Endothelial cell (in vitro differentiated cells): ENCODE measurements at regions not wholly inside any gene's neighbourhood (a gene's known extent, or its start where the extent isn't known, plus 50 kb on each side); places are given as distances from the start of the nearest gene placed in this dataset.

ENCODE experiments used
- DNase-seq: peaks from one replicate; pipeline ENCODE4 v3.0.0; 2021; ENCODE audit warnings: low spot score
- H3K27ac Mint-ChIP-seq: one replicate; pipeline ENCODE4 v1.8.0; 2021; ENCODE audit warnings: mixed read lengths, inconsistent platforms; ENCODE audit not compliant: unreplicated experiment
- H3K27me3 Mint-ChIP-seq: one replicate; pipeline ENCODE4 v1.8.0; 2021; ENCODE audit warnings: mild to moderate bottlenecking, moderate library complexity, mixed read lengths, inconsistent platforms; ENCODE audit not compliant: unreplicated experiment
- H3K36me3 Mint-ChIP-seq: one replicate; pipeline ENCODE4 v1.8.0; 2021; ENCODE audit warnings: mild to moderate bottlenecking, low read depth, mixed read lengths, inconsistent platforms; ENCODE audit not compliant: unreplicated experiment
- H3K4me1 Mint-ChIP-seq: one replicate; pipeline ENCODE4 v1.8.0; 2021; ENCODE audit warnings: mild to moderate bottlenecking, mixed read lengths, inconsistent platforms; ENCODE audit not compliant: unreplicated experiment
- H3K4me3 Mint-ChIP-seq: one replicate; pipeline ENCODE4 v1.8.0; 2021; ENCODE audit warnings: mild to moderate bottlenecking, mixed read lengths, inconsistent platforms; ENCODE audit not compliant: unreplicated experiment
- H3K9me3 Mint-ChIP-seq: one replicate; pipeline ENCODE4 v1.8.0; 2021; ENCODE audit warnings: mixed read lengths, inconsistent platforms; ENCODE audit not compliant: unreplicated experiment
- TF ChIP-seq, protein P1 (sequence below): fragments of 200-600 bp; sonication (generic); IDR thresholded peaks from one replicate; pipeline ENCODE4 v1.5.0; 2021; ENCODE audit warnings: antibody characterized with exemption; ENCODE audit not compliant: unreplicated experiment

DNA sequence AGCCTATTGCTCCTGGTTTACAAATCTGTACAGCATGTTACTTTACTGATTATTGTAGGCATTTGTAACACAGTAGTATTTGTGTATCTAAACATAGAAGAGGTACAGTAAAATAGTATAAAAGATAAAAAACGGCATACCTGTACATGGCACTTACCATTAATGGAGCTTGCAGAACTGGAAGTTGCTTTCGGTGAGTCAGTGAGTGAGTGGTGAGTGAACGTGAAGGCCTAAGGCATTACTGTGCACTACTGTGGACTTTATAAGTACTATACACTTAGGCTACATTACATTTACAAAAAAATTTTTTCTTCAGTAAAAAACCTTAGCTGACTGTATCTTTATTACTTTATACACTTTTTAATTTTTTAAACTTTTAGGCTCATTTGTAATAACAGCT is 90.9 kb downstream of the RAP2B start:
- H3K4me1 Mint-ChIP-seq: peaks cover 9% of the 10 kb centered on the region
- no peak overlapping the region for H3K27ac Mint-ChIP-seq
- no peaks in the 10 kb centered on the region for H3K27me3 Mint-ChIP-seq
- H3K36me3 Mint-ChIP-seq: no peaks in the 10 kb centered on the region
- H3K9me3 Mint-ChIP-seq: no peaks in the 10 kb centered on the region
- TF ChIP-seq, protein P1, sequence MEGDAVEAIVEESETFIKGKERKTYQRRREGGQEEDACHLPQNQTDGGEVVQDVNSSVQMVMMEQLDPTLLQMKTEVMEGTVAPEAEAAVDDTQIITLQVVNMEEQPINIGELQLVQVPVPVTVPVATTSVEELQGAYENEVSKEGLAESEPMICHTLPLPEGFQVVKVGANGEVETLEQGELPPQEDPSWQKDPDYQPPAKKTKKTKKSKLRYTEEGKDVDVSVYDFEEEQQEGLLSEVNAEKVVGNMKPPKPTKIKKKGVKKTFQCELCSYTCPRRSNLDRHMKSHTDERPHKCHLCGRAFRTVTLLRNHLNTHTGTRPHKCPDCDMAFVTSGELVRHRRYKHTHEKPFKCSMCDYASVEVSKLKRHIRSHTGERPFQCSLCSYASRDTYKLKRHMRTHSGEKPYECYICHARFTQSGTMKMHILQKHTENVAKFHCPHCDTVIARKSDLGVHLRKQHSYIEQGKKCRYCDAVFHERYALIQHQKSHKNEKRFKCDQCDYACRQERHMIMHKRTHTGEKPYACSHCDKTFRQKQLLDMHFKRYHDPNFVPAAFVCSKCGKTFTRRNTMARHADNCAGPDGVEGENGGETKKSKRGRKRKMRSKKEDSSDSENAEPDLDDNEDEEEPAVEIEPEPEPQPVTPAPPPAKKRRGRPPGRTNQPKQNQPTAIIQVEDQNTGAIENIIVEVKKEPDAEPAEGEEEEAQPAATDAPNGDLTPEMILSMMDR: no peak
- DNase-seq: no peak
- no peak overlapping the region for H3K4me3 Mint-ChIP-seq

DNA sequence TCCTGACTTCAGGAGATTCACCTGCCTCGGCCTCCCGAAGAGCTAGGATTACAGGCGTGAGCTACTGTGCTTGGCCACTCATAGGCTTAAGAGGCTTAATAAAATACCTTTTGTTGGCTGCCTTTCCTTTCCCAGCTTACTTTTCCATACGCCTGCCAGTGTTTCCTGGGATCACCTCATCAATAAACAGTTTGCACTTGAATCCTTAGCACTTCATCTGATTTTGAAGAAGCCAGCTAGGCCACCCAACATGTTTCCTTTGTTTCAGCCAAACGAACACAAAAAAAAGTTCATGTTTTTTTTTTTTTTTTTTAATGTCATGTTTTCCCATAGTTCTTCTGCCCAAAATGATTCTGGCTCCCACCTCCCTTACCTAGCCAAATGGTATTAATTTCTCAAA is 92.3 kb downstream of the RAP2B start:
- Mint-ChIP-seq H3K27me3 (no peaks in the 10 kb centered on the region), H3K27ac (no peak overlapping the region), H3K36me3 (no peaks in the 10 kb centered on the region), H3K4me3 (no peak overlapping the region), H3K9me3 (no peaks in the 10 kb centered on the region), H3K4me1 (peaks cover 9% of the 10 kb centered on the region)
- DNase-seq: no peak
- TF ChIP-seq, protein P1: no peak

DNA sequence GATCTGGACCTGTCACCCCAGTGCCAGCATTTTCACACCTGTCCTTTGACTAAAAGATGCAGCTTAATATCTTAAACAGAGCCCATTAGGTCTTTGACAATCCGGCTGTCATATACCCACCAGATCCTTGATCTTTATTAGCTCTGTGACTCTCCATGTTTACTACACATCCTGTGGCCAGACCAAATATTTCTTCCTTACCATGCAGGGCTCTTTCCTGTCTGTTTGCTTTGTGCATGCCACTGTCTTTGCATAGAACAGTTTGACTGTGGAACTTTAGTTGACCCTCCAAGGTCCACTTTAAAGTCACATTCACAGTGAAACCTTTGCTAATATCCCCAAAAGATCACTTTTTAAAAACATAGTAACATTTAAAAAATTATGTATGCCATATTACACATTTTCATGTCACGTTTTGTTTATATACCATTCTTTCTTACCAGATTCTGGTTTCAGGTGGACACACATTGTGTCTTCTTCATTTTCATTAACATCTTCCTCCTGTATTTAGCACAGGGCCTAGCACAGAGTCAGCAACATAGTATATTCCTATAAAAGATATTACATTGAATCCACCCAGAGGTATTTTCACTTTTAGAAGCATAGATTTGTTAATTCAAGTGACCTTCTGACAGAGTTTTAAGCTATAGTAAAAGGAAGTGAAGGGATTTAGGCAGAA is 95.8 kb downstream of the RAP2B start:
- H3K4me1 Mint-ChIP-seq: peaks cover 9% of the 10 kb centered on the region
- no peaks in the 10 kb centered on the region for H3K27me3 Mint-ChIP-seq
- DNase-seq: no peak
- no peaks in the 10 kb centered on the region for H3K9me3 Mint-ChIP-seq
- H3K4me3 Mint-ChIP-seq: no peak overlapping the region
- H3K27ac Mint-ChIP-seq: no peak overlapping the region
- TF ChIP-seq, protein P1: no peak
- no peaks in the 10 kb centered on the region for H3K36me3 Mint-ChIP-seq

DNA sequence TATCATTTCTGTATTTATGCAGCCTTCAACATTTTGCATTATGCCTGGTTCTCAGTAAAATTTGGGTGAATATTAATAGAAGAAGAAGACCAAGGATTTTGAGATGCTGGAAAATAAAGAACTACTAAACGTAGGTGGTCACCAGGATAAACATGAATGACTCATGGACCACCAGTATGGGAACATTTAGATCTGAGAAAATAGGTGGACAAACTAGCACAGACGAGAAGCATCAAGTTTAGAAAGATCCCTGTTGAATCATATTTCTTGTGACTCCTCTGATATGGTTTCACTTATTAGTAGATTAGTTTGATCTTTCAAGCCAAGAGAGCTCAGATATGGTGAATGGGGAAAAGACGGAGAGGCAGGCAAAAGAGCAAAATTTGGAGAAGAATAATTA is 97.9 kb downstream of the RAP2B start:
- no peaks in the 10 kb centered on the region for H3K27me3 Mint-ChIP-seq
- TF ChIP-seq, protein P1: no peak
- peaks cover 9% of the 10 kb centered on the region for H3K4me1 Mint-ChIP-seq
- H3K36me3 Mint-ChIP-seq: no peaks in the 10 kb centered on the region
- H3K4me3 Mint-ChIP-seq: no peak overlapping the region
- DNase-seq: no peak
- H3K27ac Mint-ChIP-seq: no peak overlapping the region
- no peaks in the 10 kb centered on the region for H3K9me3 Mint-ChIP-seq

DNA sequence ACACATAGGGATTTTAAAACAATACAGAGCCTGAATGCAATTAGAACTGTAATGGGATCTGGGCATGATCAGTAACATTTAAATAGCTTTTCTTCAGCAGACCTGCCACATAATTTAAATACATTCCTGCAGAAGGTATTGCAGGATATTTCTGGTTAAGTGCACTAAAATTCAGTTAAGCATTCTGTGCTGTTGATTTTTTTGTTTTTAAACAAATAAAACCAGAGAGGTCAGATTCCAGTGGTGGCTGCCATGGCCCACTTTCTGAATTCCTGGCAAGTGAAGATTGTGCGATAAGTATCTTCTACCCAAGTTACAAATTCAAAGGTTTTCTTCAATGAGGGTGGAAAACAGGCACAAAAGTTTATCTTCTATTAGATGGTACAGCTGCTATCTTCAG is 98.7 kb downstream of the RAP2B start:
- TF ChIP-seq, protein P1: no peak
- Mint-ChIP-seq H3K36me3 (no peaks in the 10 kb centered on the region), H3K4me1 (peaks cover 9% of the 10 kb centered on the region), H3K27ac (no peak overlapping the region), H3K27me3 (no peaks in the 10 kb centered on the region), H3K9me3 (no peaks in the 10 kb centered on the region), H3K4me3 (no peak overlapping the region)
- DNase-seq: no peak
